ENCODE measurements at regions not wholly inside any gene's neighbourhood (a gene's known extent, or its start where the extent isn't known, plus 50 kb on each side); places are given as distances from the start of the nearest gene placed in this dataset.

- H3K27me3 ChIP-seq (ENCODE audit: insufficient read depth, low read depth): no peaks in the 10 kb centered on the region
- H2AFZ ChIP-seq (ENCODE audit: low read depth): no peak overlapping the region
- no peak overlapping the region for H3K4me3 ChIP-seq (IDR thresholded peaks at IDR 0.05; ENCODE audit: insufficient read depth, low read depth, low read length)
- no peaks in the 10 kb centered on the region for H3K36me3 ChIP-seq (ENCODE audit: insufficient read depth)
- no peak overlapping the region for H3K27ac ChIP-seq
- no peak overlapping the region for H3K9ac ChIP-seq
- no peaks in the 10 kb centered on the region for H3K4me1 ChIP-seq (ENCODE audit: low read depth, poor library complexity, severe bottlenecking)
- H3K4me2 ChIP-seq: no peak overlapping the region
- no peaks in the 10 kb centered on the region for H3K79me2 ChIP-seq (ENCODE audit: insufficient read depth, low read depth)
- TF ChIP-seq CTCF (conservative IDR thresholded peaks at IDR 0.05; ENCODE audit: low read depth, low read length): no peak
- H4K20me1 ChIP-seq (ENCODE audit: insufficient read depth): no peaks in the 10 kb centered on the region
Measured at GRCh38 chr2:163799807-163800206, 64.0 kb upstream of the FIGN start.

GRCh38 chr2:163794635-163795034 lies 58.8 kb upstream of the FIGN start:
- no peak overlapping the region for H3K4me2 ChIP-seq
- no peak overlapping the region for H2AFZ ChIP-seq (ENCODE audit: low read depth)
- no peak overlapping the region for H3K9ac ChIP-seq
- H3K4me3 ChIP-seq (IDR thresholded peaks at IDR 0.05; ENCODE audit: insufficient read depth, low read depth, low read length): no peak overlapping the region
- no peaks in the 10 kb centered on the region for H3K36me3 ChIP-seq (ENCODE audit: insufficient read depth)
- no peak for TF ChIP-seq CTCF (conservative IDR thresholded peaks at IDR 0.05; ENCODE audit: low read depth, low read length)
- H3K27ac ChIP-seq: no peak overlapping the region
- H3K4me1 ChIP-seq (ENCODE audit: low read depth, poor library complexity, severe bottlenecking): no peaks in the 10 kb centered on the region
- no peaks in the 10 kb centered on the region for H3K79me2 ChIP-seq (ENCODE audit: insufficient read depth, low read depth)
- no peaks in the 10 kb centered on the region for H3K27me3 ChIP-seq (ENCODE audit: insufficient read depth, low read depth)
- no peaks in the 10 kb centered on the region for H4K20me1 ChIP-seq (ENCODE audit: insufficient read depth)
